HG03103 (cell line): ENCODE measurements at regions not wholly inside any gene's neighbourhood (a gene's known extent, or its start where the extent isn't known, plus 50 kb on each side); places are given as distances from the start of the nearest gene placed in this dataset.

Experiments used
- ATAC-seq: cut with Tn5 transposase; IDR thresholded peaks from one replicate; pipeline ENCODE4 v1.9.1; 2021; ENCODE audit warnings: low read depth; ENCODE audit not compliant: unreplicated experiment

GRCh38 chr14:26765768-26766520, 168.1 kb upstream of the NOVA1 start:
- no peak for ATAC-seq

- no peak for ATAC-seq
These were observed 168.9 kb upstream of the NOVA1 start for GRCh38 chr14:26766726-26767125.

DNA sequence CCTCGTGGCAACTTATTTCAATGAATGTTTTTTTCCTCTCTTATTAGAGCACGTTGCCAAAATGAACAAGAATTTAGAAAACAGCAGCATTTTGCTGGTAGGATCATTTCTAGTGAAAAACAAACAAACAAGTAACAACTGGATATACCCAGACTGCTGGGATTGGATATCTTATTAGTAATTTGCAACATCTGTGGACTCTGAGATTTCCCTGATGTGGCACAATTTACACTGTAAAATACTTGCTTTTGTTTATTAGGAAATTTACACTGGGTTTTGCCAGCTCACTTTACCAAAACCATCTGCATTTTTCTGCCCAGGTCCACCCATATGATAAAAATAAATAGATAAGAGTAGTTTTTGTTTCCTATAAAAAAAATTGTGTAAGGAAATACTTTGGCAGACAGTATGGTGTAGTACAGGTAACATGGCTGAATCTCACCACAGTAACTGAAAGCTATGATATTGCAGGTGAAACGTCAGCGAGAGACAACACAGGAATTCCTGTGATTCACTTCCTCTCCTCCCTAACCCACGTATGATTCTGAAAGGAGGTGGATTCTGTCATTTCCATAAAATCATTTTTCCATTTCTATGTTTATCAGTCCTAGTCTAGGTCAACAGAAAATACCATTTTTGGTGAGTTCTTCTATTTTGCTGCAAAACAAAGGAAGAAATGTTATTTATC, 176.2 kb upstream of the NOVA1 start:
- ATAC-seq = no peak

- no peak for ATAC-seq
These were observed 178.1 kb upstream of the NOVA1 start for GRCh38 chr14:26775765-26776563.

GRCh38 chr14:26791117-26791806, 193.4 kb upstream of the NOVA1 start:
- no peak for ATAC-seq

DNA sequence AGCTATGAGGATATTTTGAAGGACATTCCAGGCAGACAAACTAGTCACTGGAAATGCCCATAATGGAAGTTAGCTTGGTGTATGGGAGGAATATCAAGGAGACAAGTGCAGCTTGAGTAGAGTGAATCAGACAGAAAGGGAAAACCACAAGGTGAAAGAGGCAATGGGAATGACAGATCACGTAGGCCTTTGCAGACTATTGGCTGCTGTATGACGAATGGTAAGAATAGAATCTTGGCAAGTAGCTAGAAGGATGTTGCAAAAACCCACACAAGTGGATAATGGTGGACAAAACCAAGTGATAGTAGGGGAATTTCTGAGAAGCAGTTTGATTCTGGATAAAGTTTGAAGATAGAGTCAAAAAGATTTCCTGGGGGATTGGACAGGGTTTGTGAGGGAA, 196.9 kb upstream of the NOVA1 start:
- no peak for ATAC-seq

DNA sequence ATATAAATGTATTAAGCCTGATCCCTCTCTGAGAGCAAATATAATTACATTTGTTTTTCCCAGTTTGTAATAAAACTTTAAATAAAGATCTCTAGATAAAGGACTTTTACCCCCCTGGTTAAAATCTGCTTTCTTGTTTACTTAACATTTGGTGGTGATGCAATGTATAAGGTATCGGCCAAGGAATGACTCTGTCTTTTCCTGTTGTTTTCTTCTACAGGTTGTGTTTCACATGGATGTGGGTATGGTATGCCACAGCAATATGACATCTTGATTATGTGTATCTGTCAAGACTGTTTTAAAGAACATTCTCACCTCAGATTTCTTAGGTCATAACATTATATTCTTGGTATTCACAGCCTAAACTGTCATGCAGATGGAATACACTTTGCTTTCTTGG, 210.6 kb upstream of the NOVA1 start:
- ATAC-seq = no peak

DNA sequence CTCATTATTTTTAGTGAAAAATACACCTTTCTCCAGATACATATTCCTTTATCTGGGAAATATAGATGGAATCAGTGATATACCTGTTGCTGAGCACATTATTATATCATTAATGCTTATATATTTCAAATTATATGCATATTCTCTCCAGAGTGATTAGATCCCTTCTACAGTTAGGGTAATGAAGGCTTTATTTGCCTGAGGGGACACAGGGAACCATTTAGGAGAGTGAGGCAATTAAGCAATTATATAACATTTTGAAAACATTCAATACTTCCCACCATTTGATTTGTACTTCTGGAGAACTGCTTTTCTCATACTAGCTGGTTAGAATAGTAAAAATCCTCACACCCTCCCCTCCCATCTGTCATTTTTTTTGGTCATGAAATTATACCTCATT, 212.8 kb upstream of the NOVA1 start:
- no peak for ATAC-seq

GRCh38 chr14:26811756-26812305, 214.0 kb upstream of the NOVA1 start:
- ATAC-seq = no peak

- ATAC-seq = no peak
These were observed 222.3 kb upstream of the NOVA1 start for GRCh38 chr14:26820138-26820537.

DNA sequence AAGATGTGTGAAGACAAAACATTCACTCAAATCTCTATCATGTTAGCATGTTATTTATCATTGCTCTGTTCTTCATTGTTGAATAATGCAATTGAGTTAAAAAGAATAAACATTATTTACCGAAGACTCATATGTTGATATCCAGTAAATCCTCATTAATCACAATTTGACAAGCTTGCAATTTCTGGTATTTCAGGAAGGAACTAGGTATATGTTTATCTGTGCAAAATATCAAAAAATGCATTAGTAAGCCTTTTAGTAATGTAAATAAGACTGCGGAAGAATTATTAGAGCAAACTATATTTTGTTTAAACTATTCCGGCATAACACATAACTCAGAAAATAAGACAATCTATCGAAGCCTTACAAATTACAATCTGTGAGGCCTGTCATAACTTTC, 222.7 kb upstream of the NOVA1 start:
- ATAC-seq = no peak

- no peak for ATAC-seq
These were observed 230.9 kb upstream of the NOVA1 start for GRCh38 chr14:26828741-26829140.

DNA sequence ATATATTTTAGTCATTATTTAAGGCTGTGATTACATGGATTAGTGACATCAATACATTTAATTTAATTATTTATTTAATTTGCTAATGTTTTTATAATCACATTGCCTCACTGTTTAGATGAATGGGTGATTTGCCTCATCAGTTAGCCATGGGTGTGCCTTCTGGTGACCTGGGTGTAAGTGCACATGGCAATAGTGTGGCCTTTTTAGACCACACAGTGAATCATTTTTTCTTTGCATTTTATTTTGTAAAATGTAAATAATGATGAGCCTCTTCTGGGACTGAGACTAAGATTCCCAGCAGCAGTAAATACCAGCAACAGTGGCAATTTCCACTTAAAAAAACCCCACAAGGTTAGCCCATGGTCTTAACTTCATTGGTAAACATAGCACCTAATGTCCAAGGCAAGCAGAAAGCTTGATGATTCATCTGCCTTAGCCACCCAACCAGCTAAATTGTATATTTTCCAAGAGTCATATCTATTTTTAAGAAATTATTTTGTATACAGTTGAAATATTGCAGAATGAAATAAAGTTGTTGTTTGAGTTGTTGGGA, 235.9 kb upstream of the NOVA1 start:
- ATAC-seq = no peak

DNA sequence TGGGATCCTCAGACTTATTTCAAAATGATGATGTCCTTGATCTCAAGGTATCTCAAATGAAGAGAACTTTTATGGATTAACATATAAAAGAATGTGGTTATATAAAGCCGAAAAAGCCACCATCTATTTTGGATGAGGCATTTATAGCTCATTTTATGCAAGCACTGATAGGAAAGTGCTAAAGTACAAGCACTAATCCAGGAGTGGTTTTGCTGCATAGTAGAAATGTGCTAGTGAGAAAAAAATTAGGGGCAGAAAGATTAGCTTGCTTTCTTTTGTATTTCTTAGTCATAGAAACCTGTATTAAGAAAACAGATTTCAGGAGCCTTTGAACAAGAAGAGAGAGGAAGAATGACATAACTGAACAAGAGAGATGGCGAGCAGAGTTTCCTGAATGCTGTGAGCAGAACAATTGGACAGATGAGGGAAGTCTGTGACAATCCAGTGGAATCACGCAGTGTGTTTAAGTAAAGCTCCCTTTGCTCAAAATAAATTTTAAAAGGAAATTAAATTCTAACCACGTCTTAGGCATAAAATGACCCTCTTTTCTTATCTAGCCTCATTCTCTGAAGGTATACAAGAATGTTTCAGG, 238.2 kb upstream of the NOVA1 start:
- no peak for ATAC-seq

GRCh38 chr14:26839481-26839880, 241.6 kb upstream of the NOVA1 start:
- ATAC-seq = no peak

DNA sequence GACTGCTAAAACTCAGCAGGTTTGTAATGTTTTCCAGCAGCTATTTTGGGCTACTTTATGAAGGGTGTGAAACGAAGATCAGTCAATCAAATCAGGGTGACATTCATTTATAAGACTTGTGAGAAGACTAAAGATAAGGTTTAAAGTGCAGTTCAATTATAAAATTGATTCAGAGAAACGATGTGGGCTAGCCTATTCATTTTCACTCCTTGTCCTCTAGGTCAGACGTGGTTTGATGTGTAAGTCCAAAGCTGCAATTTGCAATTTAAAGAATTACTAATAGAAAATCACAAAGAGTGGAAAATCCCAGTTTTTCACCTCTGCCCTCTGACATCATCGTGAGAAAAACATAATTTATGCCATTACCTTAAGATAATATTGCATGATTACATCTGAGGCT, 243.5 kb upstream of the NOVA1 start:
- no peak for ATAC-seq

DNA sequence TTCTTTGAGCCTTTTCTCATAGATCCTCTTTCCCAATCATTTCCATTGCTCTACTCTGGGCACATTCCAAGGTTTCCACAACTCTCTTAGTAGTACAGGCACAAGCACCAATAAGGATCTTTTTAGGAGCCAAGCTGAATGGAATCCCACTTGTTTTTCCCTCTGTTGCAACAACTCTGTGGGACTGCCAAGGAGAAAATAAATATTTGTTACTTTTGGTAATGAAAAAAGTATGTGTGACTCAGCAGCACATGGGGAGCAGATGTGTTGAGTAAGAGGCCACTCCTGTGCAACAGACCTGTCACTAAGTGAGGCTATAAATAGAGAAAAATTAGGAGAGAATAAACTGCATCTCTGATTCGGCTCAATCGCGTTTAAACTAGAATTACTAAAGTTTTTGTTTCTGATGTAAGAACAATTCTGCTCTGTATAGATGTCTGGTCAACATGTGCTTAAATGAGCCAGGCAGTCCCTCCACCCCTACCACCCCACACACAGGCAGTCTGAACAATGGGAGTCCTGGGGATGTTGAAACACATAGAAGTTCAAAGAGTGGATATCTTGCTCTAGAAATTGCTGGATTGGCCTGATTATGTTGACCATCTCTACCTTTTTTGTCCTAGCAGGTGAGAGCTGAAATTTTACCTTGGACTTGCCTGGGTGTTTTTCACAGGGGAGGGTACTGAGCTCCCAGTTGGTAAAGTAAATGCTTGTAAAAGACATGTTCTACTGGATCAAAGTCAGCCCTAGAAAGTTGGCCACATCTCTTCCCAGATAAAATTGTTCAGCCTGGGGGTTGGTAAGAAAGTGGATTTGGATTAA, 244.3 kb upstream of the NOVA1 start:
- no peak for ATAC-seq

GRCh38 chr14:26845151-26845818, 247.5 kb upstream of the NOVA1 start:
- ATAC-seq = no peak

DNA sequence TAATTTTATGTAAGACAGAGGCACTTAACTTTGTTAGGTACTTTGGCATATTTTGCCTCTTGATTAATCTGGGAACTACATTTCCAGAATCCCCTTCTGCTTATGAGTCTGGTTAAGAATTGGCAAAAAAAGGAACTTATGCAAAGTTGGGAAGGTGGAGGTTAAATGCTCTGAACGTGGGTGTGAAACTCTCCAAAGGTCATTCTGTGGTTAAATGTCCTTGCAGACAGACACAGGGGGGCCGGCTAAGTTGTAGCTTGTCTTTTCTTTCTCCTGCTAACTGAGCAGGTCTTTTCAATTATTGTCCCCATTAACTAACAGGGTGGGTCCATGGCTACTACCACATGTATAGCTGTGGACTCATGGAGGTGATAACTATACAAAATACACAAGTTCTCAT, 248.6 kb upstream of the NOVA1 start:
- no peak for ATAC-seq
